Erythroblast (primary cell): ENCODE measurements at regions not wholly inside any gene's neighbourhood (a gene's known extent, or its start where the extent isn't known, plus 50 kb on each side); places are given as distances from the start of the nearest gene placed in this dataset.

Experiments
- GATA1 ChIP-seq: IDR thresholded peaks from 2 replicates; pipeline ENCODE4 v1.6.1; 2011; ENCODE audit warnings: low read depth, mild to moderate bottlenecking, control low read depth, low read length, moderate library complexity
- POLR2A ChIP-seq: IDR thresholded peaks from 2 replicates; pipeline ENCODE4 v1.6.1; 2011; ENCODE audit warnings: mild to moderate bottlenecking, low read length

DNA sequence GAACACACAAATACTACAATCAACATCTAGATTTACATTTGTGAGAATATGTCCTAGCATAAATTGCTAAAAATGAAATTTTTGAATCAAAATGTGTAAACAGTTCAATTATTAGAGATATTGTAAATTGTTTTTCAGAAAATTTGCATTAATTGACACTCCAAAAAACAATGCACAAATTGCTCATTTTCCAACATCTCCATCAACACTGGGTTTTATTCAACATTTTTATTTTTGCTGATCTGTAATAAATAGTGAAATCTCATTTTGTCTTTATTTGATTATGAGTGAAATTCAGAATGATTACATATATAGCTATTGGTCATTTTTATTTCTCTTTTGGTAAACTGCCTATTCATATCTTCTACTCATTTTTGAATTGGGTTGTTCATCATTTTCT is 120.0 kb upstream of the GRIA3 start:
- TF ChIP-seq POLR2A (no peak), GATA1 (no peak)
